ENCODE measurements at regions not wholly inside any gene's neighbourhood (a gene's known extent, or its start where the extent isn't known, plus 50 kb on each side); places are given as distances from the start of the nearest gene placed in this dataset.
"Not testable (repeated sequence)": the region's sequence is repeated elsewhere in the genome, so short reads cannot be mapped to it uniquely, and the experiment has no call there.

- H3K9me3 Mint-ChIP-seq = peaks cover 18% of the 10 kb centered on the region
- not testable (repeated sequence) for H3K36me3 Mint-ChIP-seq (ENCODE audit: low read depth)
These were observed 533.5 kb upstream of the ANO5 start for GRCh38 chr11:21659377-21659776.

GRCh38 chr11:21659961-21660360, 532.9 kb upstream of the ANO5 start:
- Mint-ChIP-seq H3K4me1 (ENCODE audit: low read depth) (no peaks in the 10 kb centered on the region), H3K27ac (no peak overlapping the region), H3K4me3 (no peak overlapping the region), H3K9me3 (peaks cover 20% of the 10 kb centered on the region), H3K36me3 (ENCODE audit: low read depth) (no peaks in the 10 kb centered on the region), H3K27me3 (no peaks in the 10 kb centered on the region)
- DNase-seq = no peak

More at GRCh38 chr11:21659377-21659776, 533.5 kb upstream of the ANO5 start:
- not testable (repeated sequence) for H3K4me3 Mint-ChIP-seq; H3K27me3 Mint-ChIP-seq; H3K27ac Mint-ChIP-seq; H3K4me1 Mint-ChIP-seq (ENCODE audit: low read depth); DNase-seq

- Mint-ChIP-seq H3K4me3 (no peak overlapping the region), H3K4me1 (ENCODE audit: low read depth) (no peaks in the 10 kb centered on the region), H3K27ac (no peak overlapping the region), H3K36me3 (ENCODE audit: low read depth) (no peaks in the 10 kb centered on the region), H3K27me3 (no peaks in the 10 kb centered on the region), H3K9me3 (peaks cover 10% of the 10 kb centered on the region)
- DNase-seq = no peak
These were observed 517.8 kb upstream of the ANO5 start for GRCh38 chr11:21675049-21675616.

GRCh38 chr11:21687643-21688042, 505.2 kb upstream of the ANO5 start:
- DNase-seq = no peak
- Mint-ChIP-seq H3K27me3 (no peaks in the 10 kb centered on the region), H3K4me1 (ENCODE audit: low read depth) (no peaks in the 10 kb centered on the region), H3K36me3 (ENCODE audit: low read depth) (no peaks in the 10 kb centered on the region), H3K9me3 (peaks cover 22% of the 10 kb centered on the region), H3K27ac (no peak overlapping the region), H3K4me3 (no peak overlapping the region)

- Mint-ChIP-seq H3K36me3 (ENCODE audit: low read depth) (no peaks in the 10 kb centered on the region), H3K27me3 (no peaks in the 10 kb centered on the region), H3K27ac (no peak overlapping the region), H3K4me1 (ENCODE audit: low read depth) (no peaks in the 10 kb centered on the region), H3K4me3 (no peak overlapping the region), H3K9me3 (no peaks in the 10 kb centered on the region)
- no peak for DNase-seq
These were observed 488.3 kb upstream of the ANO5 start for GRCh38 chr11:21704539-21704938.

- no peak for DNase-seq
- H3K27me3 Mint-ChIP-seq = no peaks in the 10 kb centered on the region
- no peaks in the 10 kb centered on the region for H3K9me3 Mint-ChIP-seq
- H3K36me3 Mint-ChIP-seq (ENCODE audit: low read depth) = no peaks in the 10 kb centered on the region
- no peak overlapping the region for H3K4me3 Mint-ChIP-seq
- no peaks in the 10 kb centered on the region for H3K4me1 Mint-ChIP-seq (ENCODE audit: low read depth)
- H3K27ac Mint-ChIP-seq = no peak overlapping the region
These were observed 485.7 kb upstream of the ANO5 start for GRCh38 chr11:21707116-21707739.

- Mint-ChIP-seq H3K27me3 (no peaks in the 10 kb centered on the region), H3K9me3 (peaks cover 11% of the 10 kb centered on the region), H3K4me3 (no peak overlapping the region), H3K27ac (no peak overlapping the region), H3K36me3 (ENCODE audit: low read depth) (no peaks in the 10 kb centered on the region), H3K4me1 (ENCODE audit: low read depth) (no peaks in the 10 kb centered on the region)
- no peak for DNase-seq
These were observed 482.1 kb upstream of the ANO5 start for GRCh38 chr11:21710809-21711208.

- Mint-ChIP-seq H3K36me3 (ENCODE audit: low read depth) (no peaks in the 10 kb centered on the region), H3K4me1 (ENCODE audit: low read depth) (no peaks in the 10 kb centered on the region), H3K4me3 (no peak overlapping the region), H3K27me3 (no peaks in the 10 kb centered on the region), H3K27ac (no peak overlapping the region), H3K9me3 (peaks cover 13% of the 10 kb centered on the region)
- no peak for DNase-seq
These were observed 481.5 kb upstream of the ANO5 start for GRCh38 chr11:21711341-21711740.

- no peak for DNase-seq
- no peaks in the 10 kb centered on the region for H3K36me3 Mint-ChIP-seq (ENCODE audit: low read depth)
- H3K4me1 Mint-ChIP-seq (ENCODE audit: low read depth) = no peaks in the 10 kb centered on the region
- no peak overlapping the region for H3K4me3 Mint-ChIP-seq
- H3K27ac Mint-ChIP-seq = no peak overlapping the region
- H3K27me3 Mint-ChIP-seq = no peaks in the 10 kb centered on the region
- peaks cover 7% of the 10 kb centered on the region for H3K9me3 Mint-ChIP-seq
These were observed 469.2 kb upstream of the ANO5 start for GRCh38 chr11:21723678-21724077.

GRCh38 chr11:21727102-21727501, 465.8 kb upstream of the ANO5 start:
- DNase-seq = no peak
- Mint-ChIP-seq H3K36me3 (ENCODE audit: low read depth) (no peaks in the 10 kb centered on the region), H3K4me1 (ENCODE audit: low read depth) (no peaks in the 10 kb centered on the region), H3K27ac (no peak overlapping the region), H3K9me3 (peaks cover 5% of the 10 kb centered on the region), H3K4me3 (no peak overlapping the region), H3K27me3 (no peaks in the 10 kb centered on the region)

- no peak for DNase-seq
- H3K4me1 Mint-ChIP-seq (ENCODE audit: low read depth) = no peaks in the 10 kb centered on the region
- no peak overlapping the region for H3K4me3 Mint-ChIP-seq
- H3K27ac Mint-ChIP-seq = no peak overlapping the region
- H3K9me3 Mint-ChIP-seq = peaks cover 19% of the 10 kb centered on the region
- H3K36me3 Mint-ChIP-seq (ENCODE audit: low read depth) = no peaks in the 10 kb centered on the region
- no peaks in the 10 kb centered on the region for H3K27me3 Mint-ChIP-seq
These were observed 456.5 kb upstream of the ANO5 start for GRCh38 chr11:21736404-21736803.

GRCh38 chr11:21752475-21753243, 440.2 kb upstream of the ANO5 start:
- Mint-ChIP-seq H3K9me3 (peaks cover 30% of the 10 kb centered on the region), H3K4me3 (peak overlapping the region; percentile 62), H3K27ac (peak overlapping the region; percentile 42)
- not testable (repeated sequence) for H3K36me3 Mint-ChIP-seq (ENCODE audit: low read depth); H3K27me3 Mint-ChIP-seq; H3K4me1 Mint-ChIP-seq (ENCODE audit: low read depth); DNase-seq

GRCh38 chr11:21753244-21753767, 439.6 kb upstream of the ANO5 start:
- H3K36me3 Mint-ChIP-seq (ENCODE audit: low read depth); H3K4me1 Mint-ChIP-seq (ENCODE audit: low read depth); H3K27me3 Mint-ChIP-seq; H3K27ac Mint-ChIP-seq; DNase-seq: not testable (repeated sequence)
- Mint-ChIP-seq H3K9me3 (peaks cover 30% of the 10 kb centered on the region), H3K4me3 (peak overlapping the region; percentile 25)

- H3K27ac Mint-ChIP-seq = no peak overlapping the region
- H3K36me3 Mint-ChIP-seq (ENCODE audit: low read depth) = no peaks in the 10 kb centered on the region
- H3K9me3 Mint-ChIP-seq = peaks cover 22% of the 10 kb centered on the region
- DNase-seq = no peak
- no peaks in the 10 kb centered on the region for H3K4me1 Mint-ChIP-seq (ENCODE audit: low read depth)
- no peak overlapping the region for H3K4me3 Mint-ChIP-seq
- H3K27me3 Mint-ChIP-seq = no peaks in the 10 kb centered on the region
These were observed 431.9 kb upstream of the ANO5 start for GRCh38 chr11:21761000-21761399.

- Mint-ChIP-seq H3K4me1 (ENCODE audit: low read depth) (no peaks in the 10 kb centered on the region), H3K27me3 (no peaks in the 10 kb centered on the region), H3K4me3 (no peak overlapping the region), H3K9me3 (peaks cover 5% of the 10 kb centered on the region), H3K27ac (no peak overlapping the region), H3K36me3 (ENCODE audit: low read depth) (no peaks in the 10 kb centered on the region)
- no peak for DNase-seq
These were observed 424.5 kb upstream of the ANO5 start for GRCh38 chr11:21768388-21768787.
